Spleen (tissue), 7 donors: ENCODE measurements at regions not wholly inside any gene's neighbourhood (a gene's known extent, or its start where the extent isn't known, plus 50 kb on each side); places are given as distances from the start of the nearest gene placed in this dataset.

Source experiments
- POLR2A ChIP-seq, 3 donors: fragments of 450-650 bp; IDR thresholded peaks; one replicate each; pipeline ENCODE4 v1.5.1; 2017; ENCODE audit warnings: antibody characterized with exemption in 3 of 3, mild to moderate bottlenecking in 1 of 3
- TF ChIP-seq, protein P1 (sequence below), 11 experiments: fragments of 200-600 bp in 7 of 11; fragments of 450-650 bp in 4 of 11; sonication (generic) in 4 of 11; IDR thresholded peaks in 8 of 11; conservative IDR thresholded peaks in 3 of 11; 1 replicate in 7 of 11; 2 replicates in 4 of 11; pipeline versions ENCODE4 v1.4.0 to v1.8.0; 2016 to 2021; ENCODE audit warnings: antibody characterized with exemption in 11 of 11, inconsistent platforms in 4 of 11, mild to moderate bottlenecking in 1 of 11
- donor health status: DM: no; HTN: no; CAD: no; lungs with moderate emphysema.
- donor health status: DM: no; HTN: no; CAD: no.
- donor health status: DM: no; HTN: no; CAD: no.

- TF ChIP-seq POLR2A (IDR thresholded peaks at IDR 0.05) = no peak
- TF ChIP-seq, protein P1, sequence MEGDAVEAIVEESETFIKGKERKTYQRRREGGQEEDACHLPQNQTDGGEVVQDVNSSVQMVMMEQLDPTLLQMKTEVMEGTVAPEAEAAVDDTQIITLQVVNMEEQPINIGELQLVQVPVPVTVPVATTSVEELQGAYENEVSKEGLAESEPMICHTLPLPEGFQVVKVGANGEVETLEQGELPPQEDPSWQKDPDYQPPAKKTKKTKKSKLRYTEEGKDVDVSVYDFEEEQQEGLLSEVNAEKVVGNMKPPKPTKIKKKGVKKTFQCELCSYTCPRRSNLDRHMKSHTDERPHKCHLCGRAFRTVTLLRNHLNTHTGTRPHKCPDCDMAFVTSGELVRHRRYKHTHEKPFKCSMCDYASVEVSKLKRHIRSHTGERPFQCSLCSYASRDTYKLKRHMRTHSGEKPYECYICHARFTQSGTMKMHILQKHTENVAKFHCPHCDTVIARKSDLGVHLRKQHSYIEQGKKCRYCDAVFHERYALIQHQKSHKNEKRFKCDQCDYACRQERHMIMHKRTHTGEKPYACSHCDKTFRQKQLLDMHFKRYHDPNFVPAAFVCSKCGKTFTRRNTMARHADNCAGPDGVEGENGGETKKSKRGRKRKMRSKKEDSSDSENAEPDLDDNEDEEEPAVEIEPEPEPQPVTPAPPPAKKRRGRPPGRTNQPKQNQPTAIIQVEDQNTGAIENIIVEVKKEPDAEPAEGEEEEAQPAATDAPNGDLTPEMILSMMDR (IDR thresholded peaks at IDR 0.05 in 8 of 11, conservative IDR thresholded peaks at IDR 0.05 in 3 of 11) = no peak
Measured at GRCh38 chr18:65527879-65528633, 222.8 kb upstream of the CDH7 start.
